K562 (cell line): ENCODE measurements at regions not wholly inside any gene's neighbourhood (a gene's known extent, or its start where the extent isn't known, plus 50 kb on each side); places are given as distances from the start of the nearest gene placed in this dataset.

Experiments used
- ATAC-seq: fragments of 200-7000 bp; cut with Tn5 transposase; 3 replicates; pipeline ENCODE4 v1.9.1; 2020; ENCODE audit warnings: moderate library complexity
- BruUV-seq: library from RNA; stranded (reverse); fragments of 400-500 nt; replicated peaks from 2 replicates; lab custom pipeline; 2021; lab: Mats Ljungman, UMichigan
- CTCF ChIA-PET: fragments of 300-600 bp; formaldehyde crosslinking; extraction: SDS; loops from one replicate; lab custom pipeline; 2021; ENCODE audit warnings: low intra/inter-chr PET ratio; lab: Yijun Ruan, JAX
- POLR2A ChIA-PET: fragments of 300-600, 350-650 bp; sonication (Branson Sonifier 250); formaldehyde crosslinking; extraction: SDS; loops from one replicate; lab custom pipeline; 2021; ENCODE audit warnings: antibody characterized with exemption, inconsistent platforms; lab: Yijun Ruan, JAX
- DNase-seq, 4 experiments: peaks; one replicate each; pipeline versions ENCODE4 v3.0.0 to v3.0.0-alpha.2; 2011 to 2018; ENCODE audit warnings: low spot score in 3 of 4, mixed read lengths in 3 of 4; ENCODE audit errors: extremely low read depth in 1 of 4
- FAIRE-seq: peaks from 2 replicates; lab custom pipeline; 2011; peaks lifted over from hg19 to GRCh38; lab: Jason Lieb, UNC
- H2AFZ ChIP-seq: 2 replicates; pipeline ENCODE4 v1.6.0; 2011; ENCODE audit warnings: low read depth, low read length, control low read depth, inconsistent platforms
- H3K27ac ChIP-seq: fragments of 200-600 bp; 3 replicates; pipeline ENCODE4 v1.8.0; 2011; ENCODE audit warnings: low read depth, mild to moderate bottlenecking, control low read depth, inconsistent platforms, low read length, moderate library complexity, mixed read lengths; ENCODE audit errors: extremely low read depth
- H3K27me3 ChIP-seq, 2 experiments: fragments of 300-600 bp in 1 of 2; 2 replicates in 1 of 2; 3 replicates in 1 of 2; pipeline versions ENCODE4 v1.6.0 to v1.8.0; 2011; ENCODE audit warnings: inconsistent platforms in 2 of 2, low read length in 2 of 2, mild to moderate bottlenecking in 1 of 2, mixed read lengths in 1 of 2, moderate library complexity in 1 of 2; ENCODE audit not compliant: control insufficient read depth in 2 of 2, insufficient read depth in 2 of 2
- H3K36me3 ChIP-seq: fragments of 300-600 bp; 3 replicates; pipeline ENCODE4 v1.8.0; 2011; ENCODE audit warnings: mild to moderate bottlenecking, low read length, inconsistent platforms; ENCODE audit not compliant: control insufficient read depth, insufficient read depth
- H3K4me1 ChIP-seq, 2 experiments: fragments of 200-600 bp in 1 of 2; replicated peaks in 1 of 2; 2 replicates in 1 of 2; 3 replicates in 1 of 2; pipeline versions ENCODE4 v1.5.1 to v1.8.0; 2011; ENCODE audit warnings: inconsistent platforms in 2 of 2, low read length in 2 of 2, mild to moderate bottlenecking in 1 of 2, mixed read lengths in 1 of 2, moderate library complexity in 1 of 2; ENCODE audit not compliant: control insufficient read depth in 2 of 2, insufficient read depth in 2 of 2
- H3K4me2 ChIP-seq: 2 replicates; pipeline ENCODE4 v1.6.1; 2011; ENCODE audit warnings: low read length, control low read depth, inconsistent platforms, mixed read lengths; ENCODE audit not compliant: insufficient read depth
- H3K4me3 ChIP-seq: fragments of 200-600 bp; sonication (generic), shearing (Covaris generic); 2 replicates; pipeline ENCODE4 v1.5.1; 2016; ENCODE audit warnings: control low read depth, inconsistent platforms
- H3K79me2 ChIP-seq: fragments of 200-600 bp; 3 replicates; pipeline ENCODE4 v1.8.0; 2011; ENCODE audit warnings: low read length, inconsistent platforms; ENCODE audit not compliant: control insufficient read depth, insufficient read depth
- H3K9ac ChIP-seq, 2 experiments: 2 replicates each; pipeline versions ENCODE4 v1.6.0 to v1.6.1; 2011; ENCODE audit warnings: low read depth in 2 of 2, low read length in 2 of 2, control low read depth in 1 of 2, inconsistent platforms in 1 of 2, mild to moderate bottlenecking in 1 of 2, mixed read lengths in 1 of 2; ENCODE audit not compliant: insufficient read depth in 1 of 2
- H3K9me1 ChIP-seq: one replicate; pipeline ENCODE4 v1.6.0; 2011; ENCODE audit warnings: inconsistent platforms, mild to moderate bottlenecking, low read length, moderate library complexity; ENCODE audit not compliant: control insufficient read depth, insufficient read depth
- H3K9me3 ChIP-seq: replicated peaks from 2 replicates; pipeline ENCODE4 v1.5.1; 2011; ENCODE audit warnings: low read depth, low read length, inconsistent platforms; ENCODE audit not compliant: control insufficient read depth, insufficient read depth
- H4K20me1 ChIP-seq: replicated peaks from 2 replicates; pipeline ENCODE4 v1.6.1; 2011; ENCODE audit warnings: low read length, inconsistent platforms, mixed read lengths; ENCODE audit not compliant: control insufficient read depth, insufficient read depth
- BCOR ChIP-seq: fragments of 450-650 bp; IDR thresholded peaks from 2 replicates; pipeline ENCODE4 v1.6.1; 2016
- CEBPB ChIP-seq: fragments of 450-650 bp; IDR thresholded peaks from 2 replicates; pipeline ENCODE4 v1.6.1; 2016; ENCODE audit warnings: missing genetic modification characterization, missing compliant biosample characterization
- CEBPG ChIP-seq, 3 experiments: fragments of 200-800 bp in 1 of 3; sonication (Bioruptor generic) in 1 of 3; sonication (generic) in 1 of 3; formaldehyde crosslinking in 1 of 3; IDR thresholded peaks in 2 of 3; conservative IDR thresholded peaks in 1 of 3; 2 replicates each; pipeline versions ENCODE4 v1.6.1 to v1.8.0; 2016 to 2022; ENCODE audit warnings: missing compliant biosample characterization in 2 of 3, missing genetic modification characterization in 2 of 3, mild to moderate bottlenecking in 1 of 3, missing genetic modification reagents in 1 of 3
- GTF2E2 ChIP-seq: fragments of 200-800 bp; sonication (Bioruptor generic); IDR thresholded peaks from 2 replicates; pipeline ENCODE4 v1.6.1; 2016; ENCODE audit warnings: missing genetic modification characterization, missing compliant biosample characterization
- PURB ChIP-seq: sonication (generic); formaldehyde crosslinking; IDR thresholded peaks from 2 replicates; pipeline ENCODE4 v1.9.0; 2021; ENCODE audit warnings: low read depth, mild to moderate bottlenecking, missing genetic modification reagents
- U2AF1 ChIP-seq: fragments of 200-400 bp; formaldehyde crosslinking; optimal IDR thresholded peaks from 2 replicates; pipeline ENCODE3; 2017; ENCODE audit warnings: mild to moderate bottlenecking, low read depth, low read length, moderate library complexity
- ZFP1 ChIP-seq: fragments of 450-650 bp; formaldehyde crosslinking; IDR thresholded peaks from 2 replicates; pipeline ENCODE4 v1.4.0; 2020; ENCODE audit warnings: mild to moderate bottlenecking, mixed read lengths
- ZNF124 ChIP-seq: sonication (generic); formaldehyde crosslinking; IDR thresholded peaks from 2 replicates; pipeline ENCODE4 v1.8.1; 2022; ENCODE audit warnings: missing genetic modification reagents
- ZNF282 ChIP-seq: sonication (generic); formaldehyde crosslinking; IDR thresholded peaks from 2 replicates; pipeline ENCODE4 v1.8.1; 2023; ENCODE audit warnings: missing genetic modification reagents
- WGBS: fragments of 100-300 bp; shearing (Covaris generic); methylation state at CpG from one replicate; pipeline ENCODE4 v1.1.6; 2016; ENCODE audit warnings: low coverage, mixed read lengths; ENCODE audit not compliant: insufficient coverage; ENCODE audit errors: missing lambda C conversion rate; 5-methylcytosine and 5-hydroxymethylcytosine counted together
- in situ Hi-C: fragments of 300-500 bp; cut with MboI; formaldehyde crosslinking; loops from 4 replicates; pipeline ENCODE4 v1.15.0; 2018; ENCODE audit warnings: inconsistent platforms, mixed read lengths
- intact Hi-C: fragments of 100-400 bp; cut with micrococcal nuclease; formaldehyde crosslinking; loops from 2 replicates; pipeline ENCODE4 v1.14.2; 2022
- TF ChIP-seq, protein P1 (sequence below): fragments of 450-650 bp; formaldehyde crosslinking; IDR thresholded peaks from 2 replicates; pipeline ENCODE4 v1.4.0; 2020; ENCODE audit warnings: mild to moderate bottlenecking, mixed read lengths
- TF ChIP-seq, protein P2 (sequence below): sonication (generic); formaldehyde crosslinking; IDR thresholded peaks from 2 replicates; pipeline ENCODE4 v1.8.1; 2023; ENCODE audit warnings: missing genetic modification reagents, mild to moderate bottlenecking, borderline replicate concordance

DNA sequence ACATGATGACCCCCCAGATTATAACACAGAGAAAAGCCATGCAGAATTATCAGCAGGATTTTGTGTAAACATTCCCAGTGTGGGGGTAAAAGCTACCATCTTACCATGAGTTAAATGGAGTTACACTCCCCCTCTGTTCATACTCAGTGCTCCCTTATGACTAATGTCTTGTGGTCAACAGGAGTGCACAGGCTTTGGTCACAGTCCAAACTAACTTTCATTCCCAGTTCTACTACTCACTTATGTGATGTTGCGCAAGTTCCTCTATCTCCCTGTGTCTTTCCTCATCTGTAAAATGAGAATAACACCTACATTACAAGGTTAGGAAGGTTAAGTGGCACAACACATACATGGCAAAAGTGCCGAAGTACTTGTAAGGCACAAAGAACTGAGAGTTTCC is 277.9 kb downstream of the RBM26 start:
- Histone ChIP-seq H3K4me1 (no peaks in the 10 kb centered on the region), H3K36me3 (no peaks in the 10 kb centered on the region), H4K20me1 (no peaks in the 10 kb centered on the region), H3K27ac (no peak overlapping the region), H3K79me2 (no peaks in the 10 kb centered on the region), H3K9ac (no peak overlapping the region), H3K27me3 (no peaks in the 10 kb centered on the region), H3K4me2 (no peak overlapping the region), H3K9me1 (no peaks in the 10 kb centered on the region), H2AFZ (no peak overlapping the region), H3K9me3 (no peaks in the 10 kb centered on the region), H3K4me3 (no peak overlapping the region)
- intact Hi-C loops = no loop called here
- DNase-seq (no peak), FAIRE-seq (no peak), ATAC-seq (no peak; the same call in 2 of the 3 replicates)
- 8% methylated on average over 2 of the region's 2 CpGs for WGBS
- ChIA-PET POLR2A (no interaction called here), CTCF (no interaction called here)
- TF ChIP-seq GTF2E2 = no peak
- TF ChIP-seq ZNF124 (CRISPR knock-in tag) = no peak
- TF ChIP-seq, protein P1, sequence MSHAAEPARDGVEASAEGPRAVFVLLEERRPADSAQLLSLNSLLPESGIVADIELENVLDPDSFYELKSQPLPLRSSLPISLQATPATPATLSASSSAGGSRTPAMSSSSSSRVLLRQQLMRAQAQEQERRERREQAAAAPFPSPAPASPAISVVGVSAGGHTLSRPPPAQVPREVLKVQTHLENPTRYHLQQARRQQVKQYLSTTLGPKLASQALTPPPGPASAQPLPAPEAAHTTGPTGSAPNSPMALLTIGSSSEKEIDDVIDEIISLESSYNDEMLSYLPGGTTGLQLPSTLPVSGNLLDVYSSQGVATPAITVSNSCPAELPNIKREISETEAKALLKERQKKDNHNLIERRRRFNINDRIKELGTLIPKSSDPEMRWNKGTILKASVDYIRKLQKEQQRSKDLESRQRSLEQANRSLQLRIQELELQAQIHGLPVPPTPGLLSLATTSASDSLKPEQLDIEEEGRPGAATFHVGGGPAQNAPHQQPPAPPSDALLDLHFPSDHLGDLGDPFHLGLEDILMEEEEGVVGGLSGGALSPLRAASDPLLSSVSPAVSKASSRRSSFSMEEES (CRISPR knock-in tag) = no peak
- TF ChIP-seq ZFP1 (CRISPR knock-in tag) = peak; percentile 75
- TF ChIP-seq, protein P2, sequence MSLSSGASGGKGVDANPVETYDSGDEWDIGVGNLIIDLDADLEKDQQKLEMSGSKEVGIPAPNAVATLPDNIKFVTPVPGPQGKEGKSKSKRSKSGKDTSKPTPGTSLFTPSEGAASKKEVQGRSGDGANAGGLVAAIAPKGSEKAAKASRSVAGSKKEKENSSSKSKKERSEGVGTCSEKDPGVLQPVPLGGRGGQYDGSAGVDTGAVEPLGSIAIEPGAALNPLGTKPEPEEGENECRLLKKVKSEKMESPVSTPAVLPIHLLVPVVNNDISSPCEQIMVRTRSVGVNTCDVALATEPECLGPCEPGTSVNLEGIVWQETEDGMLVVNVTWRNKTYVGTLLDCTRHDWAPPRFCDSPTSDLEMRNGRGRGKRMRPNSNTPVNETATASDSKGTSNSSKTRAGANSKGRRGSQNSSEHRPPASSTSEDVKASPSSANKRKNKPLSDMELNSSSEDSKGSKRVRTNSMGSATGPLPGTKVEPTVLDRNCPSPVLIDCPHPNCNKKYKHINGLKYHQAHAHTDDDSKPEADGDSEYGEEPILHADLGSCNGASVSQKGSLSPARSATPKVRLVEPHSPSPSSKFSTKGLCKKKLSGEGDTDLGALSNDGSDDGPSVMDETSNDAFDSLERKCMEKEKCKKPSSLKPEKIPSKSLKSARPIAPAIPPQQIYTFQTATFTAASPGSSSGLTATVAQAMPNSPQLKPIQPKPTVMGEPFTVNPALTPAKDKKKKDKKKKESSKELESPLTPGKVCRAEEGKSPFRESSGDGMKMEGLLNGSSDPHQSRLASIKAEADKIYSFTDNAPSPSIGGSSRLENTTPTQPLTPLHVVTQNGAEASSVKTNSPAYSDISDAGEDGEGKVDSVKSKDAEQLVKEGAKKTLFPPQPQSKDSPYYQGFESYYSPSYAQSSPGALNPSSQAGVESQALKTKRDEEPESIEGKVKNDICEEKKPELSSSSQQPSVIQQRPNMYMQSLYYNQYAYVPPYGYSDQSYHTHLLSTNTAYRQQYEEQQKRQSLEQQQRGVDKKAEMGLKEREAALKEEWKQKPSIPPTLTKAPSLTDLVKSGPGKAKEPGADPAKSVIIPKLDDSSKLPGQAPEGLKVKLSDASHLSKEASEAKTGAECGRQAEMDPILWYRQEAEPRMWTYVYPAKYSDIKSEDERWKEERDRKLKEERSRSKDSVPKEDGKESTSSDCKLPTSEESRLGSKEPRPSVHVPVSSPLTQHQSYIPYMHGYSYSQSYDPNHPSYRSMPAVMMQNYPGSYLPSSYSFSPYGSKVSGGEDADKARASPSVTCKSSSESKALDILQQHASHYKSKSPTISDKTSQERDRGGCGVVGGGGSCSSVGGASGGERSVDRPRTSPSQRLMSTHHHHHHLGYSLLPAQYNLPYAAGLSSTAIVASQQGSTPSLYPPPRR (CRISPR knock-in tag) = no peak
- no peak for TF ChIP-seq U2AF1
- TF ChIP-seq CEBPG (CRISPR knock-in tag; IDR thresholded peaks at IDR 0.05) = no peak
- TF ChIP-seq CEBPG (tag; conservative IDR thresholded peaks at IDR 0.05 in 1 of 2, IDR thresholded peaks at IDR 0.05 in 1 of 2) = peak; percentile 16 to 51; a peak in 2 of 4 replicates
- no peak for TF ChIP-seq PURB (CRISPR knock-in tag)
- TF ChIP-seq BCOR = no peak
- TF ChIP-seq CEBPB (tag) = peak; percentile 79
- TF ChIP-seq ZNF282 (CRISPR knock-in tag) = no peak
- BruUV-seq = no TSS peak
- in situ Hi-C loops = no loop called here
